ENCODE measurements at regions not wholly inside any gene's neighbourhood (a gene's known extent, or its start where the extent isn't known, plus 50 kb on each side); places are given as distances from the start of the nearest gene placed in this dataset.

DNA sequence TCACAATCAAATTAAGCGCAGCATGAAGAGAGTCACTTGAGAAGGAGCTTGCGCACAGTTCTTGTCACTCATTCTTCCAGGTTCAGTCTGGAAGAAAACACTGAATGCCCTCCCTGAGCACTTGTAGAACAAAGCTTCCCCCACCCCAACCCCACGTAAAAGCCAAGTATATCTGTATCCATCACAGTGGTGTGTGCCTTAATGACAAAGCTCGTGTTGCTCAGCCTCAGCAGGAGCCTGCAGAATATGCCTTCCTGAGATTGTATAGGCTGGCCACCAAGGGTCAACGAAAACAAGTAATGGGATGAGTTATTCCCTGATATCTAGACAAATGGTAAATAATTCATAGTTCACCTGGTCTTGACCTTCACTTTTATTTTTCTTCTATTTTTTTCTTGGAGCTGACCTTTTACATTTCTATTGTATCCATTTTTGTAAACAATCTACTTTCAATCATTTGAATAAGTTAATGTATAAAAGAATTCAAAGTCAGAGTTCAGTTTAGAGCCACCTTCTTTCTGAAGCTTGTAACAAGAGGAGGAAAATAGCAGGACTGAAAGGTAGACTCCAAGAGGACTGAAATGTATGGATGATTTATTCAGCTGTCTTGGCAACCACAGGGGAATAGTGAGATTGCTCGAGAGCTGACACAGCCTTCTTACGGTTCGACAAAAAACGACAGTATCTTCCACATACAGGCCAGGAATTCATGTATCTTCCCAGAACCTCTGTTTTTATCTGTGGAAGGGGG, 405.5 kb upstream of the TPM1 start:
- Histone ChIP-seq H3K27ac (ENCODE audit: low read depth, low read length) (no peak overlapping the region), H3K27me3 (ENCODE audit: control insufficient read depth, insufficient read depth, low read length) (no peaks in the 10 kb centered on the region), H3K9me3 (ENCODE audit: control insufficient read depth, insufficient read depth, low read length) (no peaks in the 10 kb centered on the region), H3K4me3 (ENCODE audit: low read depth, low read length) (no peak overlapping the region)
- DNase-seq (ENCODE audit: low read depth, low spot score) = no peak
- ChIA-PET POLR2A (no interaction called here), CTCF (interaction anchor here (0.7 kb wide), 1 partner anchor 105 kb away, joined by 4 read pairs; no protein-coding TSS in a partner anchor)
- TF ChIP-seq, protein P1, sequence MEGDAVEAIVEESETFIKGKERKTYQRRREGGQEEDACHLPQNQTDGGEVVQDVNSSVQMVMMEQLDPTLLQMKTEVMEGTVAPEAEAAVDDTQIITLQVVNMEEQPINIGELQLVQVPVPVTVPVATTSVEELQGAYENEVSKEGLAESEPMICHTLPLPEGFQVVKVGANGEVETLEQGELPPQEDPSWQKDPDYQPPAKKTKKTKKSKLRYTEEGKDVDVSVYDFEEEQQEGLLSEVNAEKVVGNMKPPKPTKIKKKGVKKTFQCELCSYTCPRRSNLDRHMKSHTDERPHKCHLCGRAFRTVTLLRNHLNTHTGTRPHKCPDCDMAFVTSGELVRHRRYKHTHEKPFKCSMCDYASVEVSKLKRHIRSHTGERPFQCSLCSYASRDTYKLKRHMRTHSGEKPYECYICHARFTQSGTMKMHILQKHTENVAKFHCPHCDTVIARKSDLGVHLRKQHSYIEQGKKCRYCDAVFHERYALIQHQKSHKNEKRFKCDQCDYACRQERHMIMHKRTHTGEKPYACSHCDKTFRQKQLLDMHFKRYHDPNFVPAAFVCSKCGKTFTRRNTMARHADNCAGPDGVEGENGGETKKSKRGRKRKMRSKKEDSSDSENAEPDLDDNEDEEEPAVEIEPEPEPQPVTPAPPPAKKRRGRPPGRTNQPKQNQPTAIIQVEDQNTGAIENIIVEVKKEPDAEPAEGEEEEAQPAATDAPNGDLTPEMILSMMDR (IDR thresholded peaks at IDR 0.05; ENCODE audit: low read depth, low read length) = no peak

DNA sequence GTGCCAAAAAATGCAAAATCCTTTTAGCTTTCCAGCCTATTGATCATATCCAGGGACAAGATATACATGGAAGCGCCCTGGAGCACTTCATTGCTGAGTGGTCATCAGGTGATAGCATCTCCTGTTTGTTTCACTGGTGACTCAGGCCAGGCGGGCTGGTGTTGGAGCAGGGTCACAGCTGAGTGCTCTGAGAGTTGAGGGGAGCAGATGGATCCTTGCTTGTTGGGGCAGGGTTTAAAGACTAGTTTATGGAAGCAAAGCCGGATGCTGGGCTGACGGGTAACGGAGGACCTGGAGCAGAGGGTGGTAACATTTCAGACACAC, 405.0 kb upstream of the TPM1 start:
- no peaks in the 10 kb centered on the region for H3K9me3 ChIP-seq (ENCODE audit: control insufficient read depth, insufficient read depth, low read length)
- no peak overlapping the region for H3K4me3 ChIP-seq (ENCODE audit: low read depth, low read length)
- no peak for DNase-seq (ENCODE audit: low read depth, low spot score)
- ChIA-PET CTCF (no interaction called here), POLR2A (no interaction called here)
- H3K27ac ChIP-seq (ENCODE audit: low read depth, low read length) = no peak overlapping the region
- TF ChIP-seq, protein P1 (IDR thresholded peaks at IDR 0.05; ENCODE audit: low read depth, low read length) = no peak
- H3K27me3 ChIP-seq (ENCODE audit: control insufficient read depth, insufficient read depth, low read length) = no peaks in the 10 kb centered on the region

DNA sequence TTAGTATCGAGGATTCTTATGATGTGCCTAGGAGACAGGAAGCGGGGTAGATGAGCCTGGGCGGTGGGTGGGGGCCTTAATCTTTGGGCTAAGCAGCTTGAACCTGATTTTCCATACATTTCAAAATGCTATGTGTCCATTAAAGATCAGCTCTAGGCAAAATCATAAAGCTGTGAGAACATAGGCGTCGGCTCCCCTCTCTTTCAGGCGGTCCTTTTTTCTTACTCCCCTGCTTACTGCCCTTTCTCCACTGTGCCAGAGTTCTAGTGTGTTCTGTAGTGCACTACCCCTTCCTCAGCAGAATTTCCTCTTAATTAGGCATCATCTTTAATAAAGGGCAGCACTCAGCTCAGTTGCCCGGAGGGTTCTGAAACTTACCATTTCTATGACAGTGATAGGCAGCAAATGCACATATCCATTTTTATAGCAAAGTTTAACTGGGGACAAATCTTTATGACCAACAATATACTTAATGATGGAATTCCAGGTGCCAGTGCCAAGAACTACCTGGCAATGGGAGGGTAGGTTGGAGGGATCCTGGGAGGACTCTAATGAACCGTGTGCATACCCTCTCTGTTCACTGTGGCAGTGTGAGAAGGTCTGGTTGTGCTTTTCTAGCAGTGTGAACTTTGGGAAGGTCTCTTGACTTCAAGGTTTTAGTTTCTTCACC, 404.5 kb upstream of the TPM1 start:
- no peak overlapping the region for H3K27ac ChIP-seq (ENCODE audit: low read depth, low read length)
- TF ChIP-seq, protein P1 (IDR thresholded peaks at IDR 0.05; ENCODE audit: low read depth, low read length) = no peak
- ChIA-PET CTCF (no interaction called here), POLR2A (no interaction called here)
- H3K27me3 ChIP-seq (ENCODE audit: control insufficient read depth, insufficient read depth, low read length) = no peaks in the 10 kb centered on the region
- no peaks in the 10 kb centered on the region for H3K9me3 ChIP-seq (ENCODE audit: control insufficient read depth, insufficient read depth, low read length)
- no peak for DNase-seq (ENCODE audit: low read depth, low spot score)
- H3K4me3 ChIP-seq (ENCODE audit: low read depth, low read length) = no peak overlapping the region

DNA sequence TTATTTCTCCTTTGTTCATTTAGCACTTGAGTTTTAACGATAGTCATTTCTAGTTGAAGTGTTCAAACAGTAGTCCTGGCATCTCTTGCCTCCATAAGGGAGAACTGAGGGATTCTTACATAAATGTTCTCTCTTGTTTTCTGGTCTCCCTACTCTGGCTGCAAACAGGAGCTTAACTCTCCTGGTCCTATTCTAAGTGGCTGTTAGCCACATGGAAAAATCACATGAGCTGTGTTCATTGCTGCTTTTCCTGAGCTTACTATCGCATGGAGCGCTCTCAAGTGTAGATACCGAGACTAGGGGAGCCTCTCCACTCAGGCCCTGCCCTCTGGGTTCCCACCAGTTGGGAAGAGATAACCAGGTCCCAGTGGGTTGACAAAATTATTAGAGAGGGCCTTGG, 403.1 kb upstream of the TPM1 start:
- CTCF ChIA-PET = interaction anchor here (0.5 to 1.1 kb wide), 2 partner anchors 10 to 103 kb away, joined by 3 read pairs; no protein-coding TSS in a partner anchor

More for the DNA sequence above, 403.1 kb upstream of the TPM1 start:
- POLR2A ChIA-PET = no interaction called here
- Histone ChIP-seq H3K4me3 (ENCODE audit: low read depth, low read length) (no peak overlapping the region), H3K27ac (ENCODE audit: low read depth, low read length) (no peak overlapping the region), H3K27me3 (ENCODE audit: control insufficient read depth, insufficient read depth, low read length) (no peaks in the 10 kb centered on the region), H3K9me3 (ENCODE audit: control insufficient read depth, insufficient read depth, low read length) (no peaks in the 10 kb centered on the region; the same call in 1 of the 2 replicates)
- no peak for DNase-seq (ENCODE audit: low read depth, low spot score)
- TF ChIP-seq, protein P1 (IDR thresholded peaks at IDR 0.05; ENCODE audit: low read depth, low read length) = no peak

Data from AG04450 (cell line).